Prostate gland (tissue), 2 donors: ENCODE measurements at regions not wholly inside any gene's neighbourhood (a gene's known extent, or its start where the extent isn't known, plus 50 kb on each side); places are given as distances from the start of the nearest gene placed in this dataset.

ENCODE experiments used
- DNase-seq: peaks from one replicate; pipeline ENCODE4 v3.0.0-alpha.2; 2019; ENCODE audit warnings: low spot score
- H3K27ac ChIP-seq, 2 donors: fragments of 200-600 bp; sonication (generic); 2 replicates each; pipeline ENCODE4 v1.5.1; 2017 to 2019
- H3K27me3 ChIP-seq: fragments of 200-600 bp; sonication (generic); replicated peaks from 2 replicates; pipeline ENCODE4 v1.5.1; 2019; ENCODE audit not compliant: insufficient read depth
- H3K36me3 ChIP-seq, 2 donors: fragments of 200-600 bp; sonication (generic); 1 replicate in 1 of 2; 2 replicates in 1 of 2; pipeline versions ENCODE4 v1.5.1 to v1.8.1; 2017 to 2019
- H3K4me1 ChIP-seq: fragments of 200-600 bp; sonication (generic); replicated peaks from 2 replicates; pipeline ENCODE4 v1.5.1; 2019
- H3K4me3 ChIP-seq, 2 donors: fragments of 200-600 bp; sonication (generic); 2 replicates each; pipeline ENCODE4 v1.5.1; 2017 to 2019
- H3K9me3 ChIP-seq: fragments of 200-600 bp; sonication (generic); 2 replicates; pipeline ENCODE4 v1.5.1; 2017
- CTCF ChIP-seq, 4 experiments: fragments of 200-600 bp in 2 of 4; fragments of 450-650 bp in 2 of 4; sonication (generic) in 2 of 4; IDR thresholded peaks; 1 replicate in 3 of 4; 2 replicates in 1 of 4; pipeline ENCODE4 v1.5.1; 2016 to 2019; ENCODE audit warnings: antibody characterized with exemption in 4 of 4, mild to moderate bottlenecking in 2 of 4, moderate library complexity in 2 of 4
- POLR2A ChIP-seq: fragments of 450-650 bp; IDR thresholded peaks from one replicate; pipeline ENCODE4 v1.6.1; 2016; ENCODE audit warnings: antibody characterized with exemption, mild to moderate bottlenecking
- POLR2AphosphoS5 ChIP-seq: sonication (generic); formaldehyde crosslinking; IDR thresholded peaks from one replicate; pipeline ENCODE4 v1.6.1; 2017; ENCODE audit warnings: antibody characterized with exemption
- whole genome bisulfite sequencing: methylation state at CpG from one replicate; pipeline ENCODE4 v1.1.5; 2018; 5-methylcytosine and 5-hydroxymethylcytosine counted together
- intact Hi-C: fragments of 100-400 bp; cut with DNase I; formaldehyde crosslinking; loops from one replicate; pipeline ENCODE4 v1.14.2; 2022

- H3K4me1 ChIP-seq = no peaks in the 10 kb centered on the region
- no peaks in the 10 kb centered on the region for H3K36me3 ChIP-seq
- H3K9me3 ChIP-seq = no peaks in the 10 kb centered on the region
- 59% methylated on average over 6 of the region's 6 CpGs for WGBS
- no peak for DNase-seq
- intact Hi-C loops = no loop called here
- TF ChIP-seq POLR2A (no peak), POLR2AphosphoS5 (no peak)
- H3K27me3 ChIP-seq = no peaks in the 10 kb centered on the region
- no peak overlapping the region for H3K4me3 ChIP-seq
- H3K27ac ChIP-seq = no peak overlapping the region
Measured at GRCh38 chr1:83554174-83554573, 444.8 kb downstream of the TTLL7 start.

- TF ChIP-seq POLR2AphosphoS5 (no peak), CTCF (IDR thresholded peaks at IDR 0.05) (no peak)
- WGBS = 93% methylated on average over 1 of the region's 1 CpG
- Histone ChIP-seq H3K27ac (no peak overlapping the region), H3K36me3 (no peaks in the 10 kb centered on the region), H3K27me3 (no peaks in the 10 kb centered on the region), H3K9me3 (no peaks in the 10 kb centered on the region), H3K4me1 (no peaks in the 10 kb centered on the region), H3K4me3 (no peak overlapping the region)
- intact Hi-C loops = no loop called here
- no peak for DNase-seq
Measured at GRCh38 chr1:83552820-83553219, 446.1 kb downstream of the TTLL7 start.

GRCh38 chr1:83548311-83548710 is 450.6 kb downstream of the TTLL7 start:
- Histone ChIP-seq H3K27ac (no peak overlapping the region), H3K36me3 (no peaks in the 10 kb centered on the region), H3K4me1 (no peaks in the 10 kb centered on the region), H3K9me3 (no peaks in the 10 kb centered on the region), H3K27me3 (no peaks in the 10 kb centered on the region), H3K4me3 (no peak overlapping the region)
- no peak for DNase-seq
- 100% methylated on average over 1 of the region's 1 CpG for WGBS
- no peak for TF ChIP-seq CTCF (IDR thresholded peaks at IDR 0.05)
- no peak for TF ChIP-seq POLR2A
- TF ChIP-seq POLR2AphosphoS5 = no peak
- intact Hi-C loops = no loop called here

- intact Hi-C loops = no loop called here
- H3K27ac ChIP-seq = no peak overlapping the region
- no peak overlapping the region for H3K4me3 ChIP-seq
- no peak for DNase-seq
- no peaks in the 10 kb centered on the region for H3K9me3 ChIP-seq
- H3K27me3 ChIP-seq = no peaks in the 10 kb centered on the region
- H3K4me1 ChIP-seq = no peaks in the 10 kb centered on the region
- 91% methylated on average over 6 of the region's 6 CpGs for WGBS
- H3K36me3 ChIP-seq = no peaks in the 10 kb centered on the region
- TF ChIP-seq CTCF (IDR thresholded peaks at IDR 0.05) (no peak), POLR2AphosphoS5 (no peak), POLR2A (no peak)
Measured at GRCh38 chr1:83547901-83548300, 451.0 kb downstream of the TTLL7 start.

- Histone ChIP-seq H3K36me3 (no peaks in the 10 kb centered on the region), H3K9me3 (no peaks in the 10 kb centered on the region), H3K27ac (no peak overlapping the region), H3K4me1 (no peaks in the 10 kb centered on the region), H3K4me3 (no peak overlapping the region), H3K27me3 (no peaks in the 10 kb centered on the region)
- DNase-seq = no peak
- TF ChIP-seq CTCF (IDR thresholded peaks at IDR 0.05) (no peak), POLR2AphosphoS5 (no peak), POLR2A (no peak)
- intact Hi-C loops = no loop called here
- WGBS = 20% methylated on average over 1 of the region's 1 CpG
Measured at GRCh38 chr1:83546874-83547273, 452.1 kb downstream of the TTLL7 start.
